Muscle of leg (tissue), 3 donors: ENCODE measurements at regions not wholly inside any gene's neighbourhood (a gene's known extent, or its start where the extent isn't known, plus 50 kb on each side); places are given as distances from the start of the nearest gene placed in this dataset.
"Not testable (repeated sequence)": the region's sequence is repeated elsewhere in the genome, so short reads cannot be mapped to it uniquely, and the experiment has no call there.

Experiments used
- DNase-seq: peaks from one replicate; pipeline ENCODE4 v3.0.0; 2013
- H3K27ac ChIP-seq: one replicate; pipeline ENCODE4 v1.5.1; 2013; ENCODE audit warnings: mild to moderate bottlenecking, low read length, control low read depth
- H3K27me3 ChIP-seq: one replicate; pipeline ENCODE4 v1.6.1; 2013; ENCODE audit warnings: low read length; ENCODE audit not compliant: control insufficient read depth, insufficient read depth
- H3K36me3 ChIP-seq: one replicate; pipeline ENCODE4 v1.6.1; 2013; ENCODE audit warnings: low read length; ENCODE audit not compliant: control insufficient read depth, insufficient read depth
- H3K4me1 ChIP-seq: one replicate; pipeline ENCODE4 v1.6.1; 2013; ENCODE audit warnings: low read length; ENCODE audit not compliant: control insufficient read depth, insufficient read depth
- H3K4me3 ChIP-seq: one replicate; pipeline ENCODE4 v1.5.1; 2013; ENCODE audit warnings: low read length, control low read depth
- H3K9me3 ChIP-seq: replicated peaks from 2 replicates; pipeline ENCODE4 v1.6.1; 2013; ENCODE audit warnings: low read depth, low read length; ENCODE audit not compliant: control insufficient read depth
- WGBS: methylation state at CpG from one replicate; pipeline ENCODE4 v1.1.5; 2013; ENCODE audit warnings: missing lambda C conversion rate; ENCODE audit not compliant: insufficient coverage; 5-methylcytosine and 5-hydroxymethylcytosine counted together

DNA sequence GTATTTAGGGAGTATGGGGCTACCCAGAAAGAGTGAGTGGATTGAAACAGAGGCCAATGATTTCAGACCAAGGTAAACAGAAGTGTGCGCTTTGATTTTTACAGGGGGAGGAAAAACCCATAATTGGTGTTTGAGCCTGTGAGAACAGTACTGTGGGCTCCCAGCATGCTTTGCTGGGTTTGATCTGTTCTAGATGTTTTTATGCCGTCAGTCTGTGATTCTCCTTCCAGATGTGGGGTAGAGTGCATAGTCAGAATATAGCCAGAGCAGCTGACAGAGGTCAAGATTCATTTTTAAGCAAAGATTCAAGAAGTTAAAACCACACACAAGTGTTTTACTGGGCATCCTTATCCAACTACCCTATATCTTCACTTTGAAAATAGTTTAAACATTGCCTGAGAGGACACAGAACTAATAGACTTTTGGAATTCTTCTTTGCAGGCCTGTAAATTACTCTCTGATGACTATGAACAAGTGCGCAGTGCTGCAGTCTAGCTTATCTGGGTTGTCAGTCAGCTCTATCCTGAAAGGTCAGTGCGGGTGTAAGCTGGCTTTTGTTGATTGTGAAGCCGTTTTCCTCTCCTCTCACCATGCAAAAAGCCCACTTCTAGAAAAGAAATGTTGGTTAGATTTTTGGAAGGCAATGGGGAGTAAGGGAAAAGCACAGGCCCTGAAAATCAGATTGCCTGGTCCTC is 216.2 kb upstream of the VKORC1L1 start:
- not testable (repeated sequence) for H3K4me1 ChIP-seq, H3K4me3 ChIP-seq, H3K27me3 ChIP-seq, H3K27ac ChIP-seq, H3K36me3 ChIP-seq, DNase-seq, H3K9me3 ChIP-seq
- no CpG with 5 or more reads among the region's 5 CpGs for WGBS

DNA sequence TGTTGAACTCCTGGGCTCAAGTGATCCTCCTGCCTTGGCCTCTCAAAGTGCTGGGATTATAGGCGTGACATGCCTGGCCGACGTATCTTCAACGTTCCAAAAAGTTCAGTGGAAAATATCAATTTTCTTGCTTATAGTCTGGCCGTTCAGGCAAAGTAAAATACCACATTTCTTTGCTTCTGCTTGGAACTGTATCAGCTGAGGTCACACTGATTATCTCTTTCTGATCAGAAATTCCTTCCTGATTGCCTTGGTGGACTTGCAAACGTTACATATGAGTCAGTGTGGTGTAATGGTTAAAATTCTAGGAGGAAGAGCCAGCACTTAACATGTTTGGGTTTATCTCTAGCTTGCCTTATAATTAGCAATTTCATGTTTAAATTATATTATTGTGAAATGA is 189.5 kb upstream of the VKORC1L1 start:
- H3K9me3 ChIP-seq, H3K27ac ChIP-seq, H3K4me1 ChIP-seq, H3K36me3 ChIP-seq, H3K27me3 ChIP-seq, DNase-seq, H3K4me3 ChIP-seq: not testable (repeated sequence)
- WGBS, result no CpG with 5 or more reads among the region's 6 CpGs

GRCh38 chr7:65699026-65699714 is 173.7 kb upstream of the VKORC1L1 start:
- not testable (repeated sequence) for H3K9me3 ChIP-seq, H3K27me3 ChIP-seq, H3K4me3 ChIP-seq, H3K27ac ChIP-seq, DNase-seq, H3K36me3 ChIP-seq, H3K4me1 ChIP-seq
- WGBS, result no CpG with 5 or more reads among the region's 5 CpGs

- WGBS, result no CpG with 5 or more reads among the region's 6 CpGs
- H3K36me3 ChIP-seq, result not testable (repeated sequence)
Measured at GRCh38 chr7:65699715-65700356, 173.0 kb upstream of the VKORC1L1 start.

GRCh38 chr7:65719123-65719798 is 153.6 kb upstream of the VKORC1L1 start:
- DNase-seq, H3K27me3 ChIP-seq, H3K27ac ChIP-seq, H3K36me3 ChIP-seq, H3K4me3 ChIP-seq, H3K4me1 ChIP-seq, H3K9me3 ChIP-seq: not testable (repeated sequence)
- no CpG with 5 or more reads among the region's 4 CpGs for WGBS

More at GRCh38 chr7:65699715-65700356, 173.0 kb upstream of the VKORC1L1 start:
- H3K27me3 ChIP-seq, H3K4me3 ChIP-seq, H3K9me3 ChIP-seq, H3K27ac ChIP-seq, H3K4me1 ChIP-seq, DNase-seq: not testable (repeated sequence)

- no peaks in the 10 kb centered on the region for H3K36me3 ChIP-seq
- no peaks in the 10 kb centered on the region for H3K27me3 ChIP-seq
- WGBS, result 20% methylated on average over 8 of the region's 11 CpGs
- no peaks in the 10 kb centered on the region for H3K4me1 ChIP-seq
- H3K27ac ChIP-seq, result no peak overlapping the region
- H3K9me3 ChIP-seq, result no peaks in the 10 kb centered on the region
- no peak overlapping the region for H3K4me3 ChIP-seq
- DNase-seq, result peak; percentile 13
Measured at GRCh38 chr7:65722361-65722792, 150.5 kb upstream of the VKORC1L1 start.

DNA sequence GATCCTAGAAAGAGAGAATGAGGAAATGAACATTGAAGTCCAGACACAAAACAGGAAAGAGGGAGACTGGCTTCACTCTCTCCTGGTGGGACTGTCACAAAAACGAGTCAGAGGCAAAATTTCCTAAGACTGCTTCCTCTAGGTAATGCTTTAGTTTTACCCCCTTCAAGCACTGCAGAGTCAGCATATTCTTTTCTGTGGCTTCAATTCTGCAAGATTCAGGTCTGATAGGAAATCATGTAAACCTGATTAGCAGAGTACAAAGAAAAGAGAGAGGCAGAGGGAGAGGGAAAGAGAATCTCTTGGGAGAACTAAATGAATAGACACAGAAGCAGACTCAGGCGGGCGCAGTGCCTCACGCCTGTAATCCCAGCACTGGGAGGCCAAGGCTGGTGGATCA is 145.7 kb upstream of the VKORC1L1 start:
- not testable (repeated sequence) for H3K36me3 ChIP-seq, H3K27ac ChIP-seq, H3K27me3 ChIP-seq, DNase-seq, H3K4me1 ChIP-seq, H3K9me3 ChIP-seq, H3K4me3 ChIP-seq
- WGBS, result 83% methylated on average over 4 of the region's 4 CpGs

GRCh38 chr7:65731129-65731528 is 141.7 kb upstream of the VKORC1L1 start:
- WGBS, result 19% methylated on average over 3 of the region's 7 CpGs
- no peak overlapping the region for H3K27ac ChIP-seq

GRCh38 chr7:65731562-65732035 is 141.3 kb upstream of the VKORC1L1 start:
- no peak for DNase-seq
- WGBS, result 5% methylated on average over 20 of the region's 27 CpGs
- H3K27ac ChIP-seq, result no peak overlapping the region
- peaks cover 3% of the 10 kb centered on the region for H3K4me1 ChIP-seq
- peak overlapping the region; percentile 30 for H3K4me3 ChIP-seq
- no peaks in the 10 kb centered on the region for H3K9me3 ChIP-seq
- H3K36me3 ChIP-seq, result no peaks in the 10 kb centered on the region
- no peaks in the 10 kb centered on the region for H3K27me3 ChIP-seq

More at GRCh38 chr7:65731129-65731528, 141.7 kb upstream of the VKORC1L1 start:
- Histone ChIP-seq H3K36me3 (no peaks in the 10 kb centered on the region), H3K4me3 (no peak overlapping the region), H3K9me3 (no peaks in the 10 kb centered on the region), H3K4me1 (peaks cover 3% of the 10 kb centered on the region), H3K27me3 (no peaks in the 10 kb centered on the region)
- no peak for DNase-seq

GRCh38 chr7:65744406-65744805 is 128.5 kb upstream of the VKORC1L1 start:
- Histone ChIP-seq H3K9me3 (no peaks in the 10 kb centered on the region), H3K4me3 (no peak overlapping the region), H3K27ac (no peak overlapping the region), H3K36me3 (no peaks in the 10 kb centered on the region), H3K27me3 (no peaks in the 10 kb centered on the region), H3K4me1 (no peaks in the 10 kb centered on the region)
- WGBS, result no CpG with 5 or more reads among the region's 2 CpGs
- DNase-seq, result no peak
